Suppressor macrophage (primary cell): ENCODE measurements at regions not wholly inside any gene's neighbourhood (a gene's known extent, or its start where the extent isn't known, plus 50 kb on each side); places are given as distances from the start of the nearest gene placed in this dataset.

ENCODE experiments used
- DNase-seq, 4 experiments: peaks; one replicate each; pipeline ENCODE4 v3.0.0-alpha.2; 2020 to 2022

GRCh38 chr9:118782790-118783463 lies 586.3 kb downstream of the BRINP1 start:
- no peak for DNase-seq

GRCh38 chr9:118784033-118784432 lies 585.2 kb downstream of the BRINP1 start:
- DNase-seq = no peak

- no peak for DNase-seq
Measured at GRCh38 chr9:118785456-118785855, 583.8 kb downstream of the BRINP1 start.

GRCh38 chr9:118786877-118787276 lies 582.4 kb downstream of the BRINP1 start:
- no peak for DNase-seq

- DNase-seq = no peak
Measured at GRCh38 chr9:118809160-118809625, 560.0 kb downstream of the BRINP1 start.

GRCh38 chr9:118829334-118829733 lies 539.9 kb downstream of the BRINP1 start:
- DNase-seq = no peak

- no peak for DNase-seq
Measured at GRCh38 chr9:118832371-118832770, 536.9 kb downstream of the BRINP1 start.

DNA sequence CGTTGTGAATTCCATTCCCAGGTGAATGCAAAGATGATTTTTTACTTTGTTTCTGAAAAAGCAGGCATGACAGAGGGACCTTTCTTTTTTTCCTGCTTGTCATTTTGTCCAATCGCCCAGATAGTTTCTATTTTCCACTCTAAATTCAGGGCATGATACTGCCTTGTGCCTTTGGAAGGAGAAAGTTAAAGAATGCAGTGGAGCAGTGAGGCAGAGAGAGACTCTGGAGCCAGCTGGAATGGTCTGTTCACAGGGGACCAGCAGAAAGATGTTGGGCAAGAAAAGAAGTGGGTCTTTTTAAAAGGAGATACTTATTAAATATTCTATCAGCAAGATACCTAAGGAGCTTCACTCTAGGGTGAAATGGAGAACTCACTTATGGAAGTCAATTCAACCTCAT lies 532.3 kb downstream of the BRINP1 start:
- DNase-seq = no peak

DNA sequence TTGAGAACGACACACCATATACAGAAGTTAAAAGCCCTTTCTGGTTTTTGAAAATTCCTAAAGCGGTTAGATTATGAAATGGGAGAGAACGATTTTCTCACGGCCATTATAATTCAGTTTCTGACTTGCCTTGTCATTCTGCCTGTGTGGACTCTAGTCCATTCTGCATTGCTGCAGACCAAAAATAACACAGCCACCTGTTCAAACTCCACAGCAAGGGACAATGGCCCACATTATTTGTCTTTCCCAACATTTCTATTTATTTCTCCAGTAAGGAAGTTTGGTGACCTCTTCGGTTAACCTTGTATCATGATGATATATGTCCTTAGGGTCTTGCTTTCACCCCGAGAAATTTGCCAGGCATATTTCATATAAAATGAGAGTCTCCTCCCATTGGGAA lies 497.7 kb downstream of the BRINP1 start:
- DNase-seq = no peak

DNA sequence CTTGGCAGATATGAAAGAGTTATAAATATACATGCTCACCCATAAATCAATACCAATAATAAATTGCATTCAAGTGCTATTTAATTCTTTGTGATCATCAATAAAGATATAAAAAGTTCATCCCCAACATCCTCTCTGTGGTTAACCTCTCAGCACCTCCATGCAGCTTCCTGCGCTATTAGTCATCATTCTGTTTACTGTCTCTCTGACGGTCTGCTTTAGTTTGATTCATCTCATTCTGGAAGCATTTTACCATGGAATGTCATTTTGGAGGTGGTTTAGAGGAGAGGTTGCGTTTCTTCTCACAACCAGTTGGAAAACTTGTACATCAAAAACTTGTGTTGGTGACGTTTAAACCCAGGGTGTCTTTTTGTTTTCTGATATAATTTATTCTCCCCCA lies 486.6 kb downstream of the BRINP1 start:
- no peak for DNase-seq

DNA sequence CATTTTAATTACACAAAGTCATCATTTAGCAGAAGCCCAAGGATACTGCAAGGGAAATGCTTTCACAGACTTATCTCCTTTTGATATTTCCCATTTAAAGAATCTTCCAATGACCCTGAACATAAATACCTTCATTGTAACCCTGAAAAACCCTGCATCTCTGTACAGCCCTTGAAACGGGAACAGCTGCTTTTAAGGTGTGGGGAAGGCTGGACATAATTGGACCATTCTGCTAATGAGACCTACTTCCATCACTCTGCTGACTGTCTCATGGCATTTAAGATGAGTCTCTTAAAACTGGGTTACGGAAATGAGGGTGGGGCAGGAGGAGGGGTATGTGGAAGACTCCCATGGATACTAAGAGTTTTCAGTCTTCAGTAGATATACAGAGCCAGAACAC lies 485.8 kb downstream of the BRINP1 start:
- DNase-seq = no peak

DNA sequence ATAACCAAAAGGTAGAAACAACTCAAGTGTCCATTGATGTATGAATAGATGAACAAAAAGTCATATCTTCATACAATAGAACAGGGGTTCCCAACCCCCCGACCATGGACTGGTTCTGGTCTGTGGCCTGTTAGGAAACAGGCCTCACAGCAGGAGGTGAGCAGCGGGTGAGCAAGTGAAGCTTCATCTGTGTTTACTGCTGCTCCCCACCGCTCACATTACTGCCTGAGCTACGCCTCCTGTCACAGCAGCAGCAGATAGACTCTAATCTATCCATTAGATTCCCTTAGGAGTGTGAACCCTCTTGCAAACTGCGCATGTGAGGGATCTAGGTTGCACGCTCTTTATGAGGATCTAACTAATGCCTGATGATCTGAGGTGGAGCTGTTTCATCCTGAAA lies 478.0 kb downstream of the BRINP1 start:
- no peak for DNase-seq

DNA sequence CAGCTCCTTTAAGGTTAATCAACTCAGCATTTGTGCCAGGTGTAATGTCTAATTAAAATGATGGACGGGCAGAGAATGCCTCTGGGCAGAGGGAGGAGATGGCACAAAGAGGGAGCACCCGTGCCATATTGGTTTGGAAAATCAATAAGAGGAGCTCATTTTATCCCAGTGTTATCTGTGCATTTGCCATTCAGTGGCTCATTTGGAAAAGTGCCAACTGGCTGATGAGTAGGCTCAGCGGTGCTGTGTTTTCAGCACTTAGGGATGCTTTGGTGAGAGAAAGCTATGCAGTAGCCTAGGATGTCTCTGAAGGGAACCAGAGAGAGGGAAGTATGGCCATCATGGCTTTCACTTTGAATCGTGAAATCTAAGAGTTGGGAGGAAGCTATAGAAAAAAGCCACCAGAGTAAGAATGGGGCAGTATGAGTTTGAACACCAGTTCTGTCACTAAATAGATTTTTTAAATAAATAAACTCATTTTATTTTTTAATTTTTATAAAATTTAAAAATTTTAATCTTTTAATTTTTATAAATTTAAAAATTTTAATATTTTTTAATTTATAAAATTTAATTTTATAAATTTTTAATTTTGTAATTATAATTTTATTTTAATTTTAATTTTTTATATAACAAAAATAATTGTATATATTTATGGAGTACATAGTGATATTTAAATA lies 472.8 kb downstream of the BRINP1 start:
- DNase-seq = no peak

- no peak for DNase-seq
Measured at GRCh38 chr9:118918180-118918579, 451.1 kb downstream of the BRINP1 start.

- no peak for DNase-seq
Measured at GRCh38 chr9:118928722-118929121, 440.5 kb downstream of the BRINP1 start.

GRCh38 chr9:118929287-118929686 lies 439.9 kb downstream of the BRINP1 start:
- no peak for DNase-seq

GRCh38 chr9:118931941-118932340 lies 437.3 kb downstream of the BRINP1 start:
- DNase-seq = no peak

GRCh38 chr9:118938581-118938980 lies 430.7 kb downstream of the BRINP1 start:
- no peak for DNase-seq

DNA sequence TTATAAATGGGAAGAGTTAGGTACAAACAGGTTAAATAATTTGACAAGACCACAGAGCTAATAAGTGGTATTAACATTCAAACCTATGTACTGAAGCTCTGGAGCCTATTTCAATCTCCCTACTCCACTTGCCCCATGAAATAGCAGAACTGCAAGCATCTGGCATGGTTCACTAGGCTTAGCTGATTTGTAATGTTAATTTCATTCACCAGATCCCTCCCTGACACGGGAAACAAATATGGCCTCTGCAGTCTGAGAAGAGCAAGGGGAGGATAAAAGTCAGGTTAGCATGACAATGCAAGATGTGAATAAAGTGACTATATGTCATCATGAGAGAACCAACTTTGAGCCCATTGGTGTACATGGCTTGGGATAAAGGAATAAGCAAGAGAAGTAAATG lies 428.8 kb downstream of the BRINP1 start:
- no peak for DNase-seq

DNA sequence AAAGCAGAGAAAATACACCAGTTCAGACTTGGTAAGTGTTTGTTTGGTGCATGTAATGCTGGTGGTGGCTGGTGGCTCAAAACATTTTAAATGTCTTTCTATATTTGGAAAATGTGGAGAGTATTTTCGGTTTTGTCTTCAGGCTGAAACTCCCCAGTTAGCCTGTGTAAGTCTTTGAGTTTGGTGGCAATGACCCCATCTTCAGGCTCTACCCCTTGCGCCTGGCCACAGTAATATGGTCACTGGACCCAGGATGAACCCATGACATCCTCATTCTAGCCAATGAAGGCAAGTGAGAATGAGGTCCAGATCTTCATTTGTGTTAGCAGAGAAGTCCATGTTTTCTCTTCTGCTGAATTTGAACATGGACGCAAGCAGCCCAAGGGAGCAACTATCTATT lies 422.6 kb downstream of the BRINP1 start:
- no peak for DNase-seq

DNA sequence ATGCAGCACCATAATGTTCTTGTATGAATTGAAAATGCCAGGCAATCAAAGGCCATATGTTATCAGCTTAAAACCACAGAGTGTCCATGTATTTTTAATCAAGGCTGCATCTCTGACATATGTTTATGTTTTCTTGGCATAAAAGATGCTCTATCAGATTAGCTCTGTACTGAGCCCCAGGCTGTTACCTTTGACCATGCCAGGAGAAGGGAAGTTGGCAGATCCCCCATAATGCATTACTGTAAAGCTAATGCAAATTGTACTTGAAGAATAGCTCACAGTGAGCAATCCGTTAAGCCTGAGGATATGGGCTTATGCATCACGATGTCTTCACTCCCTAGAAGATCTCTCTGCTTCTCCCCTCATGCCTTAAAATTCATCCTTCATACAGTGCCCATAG lies 414.4 kb downstream of the BRINP1 start:
- no peak for DNase-seq

DNA sequence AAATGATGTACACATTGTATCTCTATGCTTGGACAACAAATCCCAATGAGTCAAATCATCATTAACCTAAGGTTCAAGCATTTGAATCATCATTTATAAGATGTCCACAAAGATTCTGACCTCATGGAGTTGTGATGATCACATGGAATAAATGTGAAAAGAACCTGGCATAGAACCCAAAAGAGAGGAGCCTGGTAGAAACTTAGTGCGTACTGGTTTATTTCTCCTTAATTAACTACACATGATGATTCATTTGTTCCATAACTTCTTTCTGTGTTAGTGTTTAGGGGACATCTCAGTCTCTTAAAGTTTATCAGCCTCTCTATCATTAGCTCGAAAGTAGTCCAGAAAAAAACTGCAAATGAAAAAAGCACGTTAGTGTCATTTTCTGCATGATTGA lies 411.6 kb downstream of the BRINP1 start:
- DNase-seq = no peak

GRCh38 chr9:118959366-118959765 lies 409.9 kb downstream of the BRINP1 start:
- no peak for DNase-seq

DNA sequence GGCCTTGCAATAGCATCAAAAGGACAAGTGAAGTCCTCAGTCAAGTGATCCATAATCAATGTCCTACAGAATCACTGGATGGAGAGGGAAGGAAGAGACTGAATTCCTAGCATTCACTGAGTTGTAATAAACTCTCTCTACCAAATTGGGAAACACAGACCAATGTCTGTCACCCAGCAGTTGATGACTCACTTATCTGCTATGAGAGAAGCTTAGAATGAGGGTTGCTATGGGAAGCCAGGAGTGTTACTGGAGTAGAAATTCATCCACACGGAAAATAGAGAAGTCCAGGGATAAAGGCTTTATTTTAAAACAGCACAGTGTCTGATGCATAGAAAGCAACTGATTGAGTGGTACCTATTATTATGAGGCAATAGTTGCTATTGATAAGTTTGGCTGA lies 407.4 kb downstream of the BRINP1 start:
- no peak for DNase-seq

GRCh38 chr9:118962426-118962825 lies 406.8 kb downstream of the BRINP1 start:
- DNase-seq = no peak
